GM18511 (cell line): ENCODE measurements at regions not wholly inside any gene's neighbourhood (a gene's known extent, or its start where the extent isn't known, plus 50 kb on each side); places are given as distances from the start of the nearest gene placed in this dataset.

Experiments
- ATAC-seq: cut with Tn5 transposase; IDR thresholded peaks from one replicate; pipeline ENCODE4 v1.9.1; 2021; ENCODE audit warnings: mild to moderate bottlenecking, moderate library complexity; ENCODE audit not compliant: unreplicated experiment

DNA sequence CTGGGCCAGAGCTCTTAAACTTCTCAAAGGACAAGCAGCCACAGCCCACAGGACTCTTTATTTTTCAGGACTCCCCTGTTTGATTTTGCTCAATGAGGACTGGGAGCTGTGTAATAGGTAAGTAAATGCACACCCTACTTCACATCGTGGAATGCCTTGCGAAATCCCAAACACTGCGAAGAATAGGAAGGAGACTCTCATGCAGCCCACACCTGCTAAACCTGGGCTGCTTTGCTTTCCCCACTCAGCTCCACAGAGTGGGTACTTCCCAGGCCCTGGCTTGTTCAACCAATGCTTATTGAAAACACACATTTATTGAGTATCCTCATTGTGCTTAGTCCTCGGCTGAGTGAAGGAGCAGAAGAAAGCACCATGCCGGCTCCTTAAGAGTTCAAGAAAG is 103.3 kb upstream of the FSTL4 start:
- no peak for ATAC-seq

DNA sequence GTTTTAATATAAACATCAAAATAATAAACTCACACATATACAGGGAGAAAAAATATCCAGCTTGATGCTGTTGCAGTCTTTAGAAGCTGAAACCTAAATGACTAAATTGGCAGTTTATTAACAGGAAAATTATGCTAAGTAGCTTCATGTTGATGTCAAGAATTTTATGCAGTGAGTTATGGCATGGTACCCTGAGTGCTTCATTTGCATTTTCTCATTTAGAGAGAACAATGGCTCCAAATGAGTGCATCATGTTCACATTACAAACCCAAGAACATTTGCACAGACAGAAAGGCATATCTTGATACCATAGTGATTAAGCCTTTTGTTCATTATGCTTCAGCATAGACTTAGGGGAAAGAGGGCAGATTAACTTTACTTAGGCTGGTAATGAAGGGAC is 102.9 kb upstream of the FSTL4 start:
- no peak for ATAC-seq

DNA sequence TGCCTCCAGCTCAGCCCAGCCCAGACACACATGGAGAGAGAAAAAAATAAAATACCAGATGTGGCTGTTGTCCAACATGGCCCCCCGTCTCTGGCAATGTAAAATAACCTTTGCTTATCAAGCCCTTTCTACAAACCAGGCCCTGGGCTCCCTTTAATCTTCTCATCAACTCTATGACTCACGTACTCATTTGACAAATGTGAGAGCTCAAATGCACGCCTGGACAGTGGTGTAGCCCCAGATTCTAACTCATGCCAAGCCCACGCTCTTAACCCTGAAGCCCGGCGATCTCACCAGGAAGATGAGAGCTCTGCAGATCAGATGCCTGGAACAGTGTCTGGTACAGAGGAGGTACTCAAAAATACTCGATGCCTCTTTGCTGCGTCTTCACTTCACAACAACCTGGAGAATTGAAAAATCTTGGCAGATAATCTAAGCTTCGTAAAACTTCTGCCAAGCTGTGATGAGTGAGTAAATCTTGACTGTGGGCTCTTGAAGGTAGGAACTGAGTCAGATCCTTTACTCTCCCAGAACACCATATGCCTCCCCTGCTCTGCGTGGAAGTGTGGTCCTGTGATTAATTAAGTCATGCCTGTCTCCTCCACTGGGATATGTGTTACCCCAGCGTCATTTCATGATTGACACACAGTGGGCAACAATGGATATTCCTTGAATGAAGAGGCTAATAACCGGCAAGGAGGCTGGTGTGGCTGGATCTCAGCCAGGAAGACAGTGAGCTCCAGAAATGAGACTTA is 102.0 kb upstream of the FSTL4 start:
- ATAC-seq = no peak

DNA sequence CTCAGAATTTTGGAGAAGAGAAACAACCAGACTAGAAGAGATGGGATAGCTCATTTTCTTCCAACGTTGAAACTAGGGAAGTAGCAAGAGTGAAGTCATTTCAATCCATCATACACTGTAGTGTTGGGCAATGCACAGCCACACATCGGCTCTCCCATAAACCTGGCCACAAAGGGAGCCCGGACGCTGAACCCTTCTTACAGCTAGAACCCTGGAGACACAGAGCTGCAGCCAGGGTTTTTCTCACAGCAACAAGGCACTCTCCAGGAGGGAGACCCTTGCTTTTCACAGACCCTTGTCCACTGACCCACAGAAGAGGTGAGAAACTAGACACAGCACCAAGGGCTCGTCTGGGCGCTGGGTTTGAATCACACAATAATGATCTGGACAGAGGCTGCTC is 101.4 kb upstream of the FSTL4 start:
- ATAC-seq = no peak

DNA sequence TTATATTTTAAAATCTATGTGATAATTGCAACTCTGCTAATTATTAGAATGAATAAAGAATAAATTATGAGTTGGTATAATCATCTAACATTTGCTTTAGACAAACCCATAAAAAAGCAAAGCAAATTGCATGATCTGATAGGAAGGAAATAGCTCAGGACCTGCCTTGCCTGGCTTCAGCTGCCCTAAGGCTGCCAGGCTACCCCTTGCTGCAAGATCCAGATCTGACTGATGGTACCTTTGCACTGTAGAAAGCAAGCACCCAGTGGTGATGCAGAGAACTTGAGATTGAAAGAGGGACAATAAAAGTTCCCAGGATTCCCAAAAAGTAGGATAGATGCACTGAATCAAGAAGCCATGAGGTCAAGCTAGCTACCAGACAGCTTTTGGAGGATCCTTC is 100.9 kb upstream of the FSTL4 start:
- ATAC-seq = no peak

DNA sequence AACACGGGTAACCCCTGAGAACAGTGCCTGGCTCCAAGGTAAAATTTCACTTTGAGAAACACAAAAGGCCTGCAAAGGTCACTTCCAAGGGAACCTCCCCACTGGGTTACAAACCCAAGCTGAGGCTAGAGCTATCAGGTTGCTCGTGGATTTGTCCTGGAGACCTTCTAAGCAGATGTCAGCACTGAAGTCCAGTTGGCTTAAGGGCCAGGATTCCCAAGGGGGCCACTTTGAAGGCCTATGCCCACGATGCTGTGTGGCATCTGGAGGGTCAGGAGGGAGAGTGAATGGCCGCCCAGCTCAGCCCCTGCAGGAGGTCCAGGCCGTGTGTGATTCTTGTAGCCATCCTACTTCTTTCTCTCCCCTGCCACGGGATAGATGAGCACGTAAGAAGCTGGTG is 100.2 kb upstream of the FSTL4 start:
- ATAC-seq = no peak

DNA sequence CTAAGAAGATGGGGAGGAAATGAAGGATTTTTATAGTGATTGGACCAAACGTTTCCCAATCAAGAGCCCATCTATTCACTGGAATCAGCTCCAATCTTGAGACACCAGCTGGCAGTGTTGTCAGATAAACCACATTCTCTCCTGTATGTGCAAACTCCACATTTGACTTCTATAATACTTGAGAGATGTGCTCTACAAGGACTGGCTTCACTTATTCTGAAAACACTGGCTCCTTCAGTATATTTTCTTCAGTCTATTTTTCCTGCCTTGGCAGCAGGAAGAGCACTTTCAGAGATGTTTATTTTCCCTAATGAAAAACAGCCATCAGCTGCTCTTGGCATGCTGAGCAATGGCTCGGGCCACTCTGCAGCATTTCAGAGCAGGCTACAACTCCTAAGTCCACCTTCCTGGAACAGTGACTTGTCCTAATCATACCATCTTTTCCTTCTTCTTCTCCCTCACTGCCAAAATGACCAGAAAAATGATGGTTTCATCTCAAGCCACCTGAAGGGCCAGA is 96.9 kb upstream of the FSTL4 start:
- ATAC-seq = no peak

DNA sequence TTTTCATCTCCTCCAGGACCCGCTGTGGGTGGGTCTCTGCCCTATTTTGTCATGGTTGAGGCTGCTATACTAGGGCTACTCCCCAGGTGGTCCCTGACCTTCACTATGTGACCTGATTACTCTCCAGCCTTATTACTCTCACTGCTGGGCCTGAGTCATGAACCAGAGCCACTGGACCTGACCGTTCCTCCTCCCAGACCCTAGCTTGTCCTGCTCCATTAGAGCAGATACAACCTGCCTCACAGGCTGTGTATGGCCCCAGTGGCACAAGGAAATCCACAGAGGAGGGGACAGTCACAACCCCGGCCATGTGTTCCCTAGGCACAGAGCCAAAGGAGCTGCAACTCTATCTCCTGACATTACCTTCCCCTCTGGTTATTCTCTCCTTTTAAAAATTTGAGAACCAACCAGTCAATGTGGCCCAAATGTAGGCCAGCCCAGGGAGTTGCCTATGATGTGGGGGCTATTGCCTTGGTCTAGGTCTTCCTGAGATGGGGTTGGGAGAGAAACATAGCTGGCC is 96.0 kb upstream of the FSTL4 start:
- ATAC-seq = no peak

DNA sequence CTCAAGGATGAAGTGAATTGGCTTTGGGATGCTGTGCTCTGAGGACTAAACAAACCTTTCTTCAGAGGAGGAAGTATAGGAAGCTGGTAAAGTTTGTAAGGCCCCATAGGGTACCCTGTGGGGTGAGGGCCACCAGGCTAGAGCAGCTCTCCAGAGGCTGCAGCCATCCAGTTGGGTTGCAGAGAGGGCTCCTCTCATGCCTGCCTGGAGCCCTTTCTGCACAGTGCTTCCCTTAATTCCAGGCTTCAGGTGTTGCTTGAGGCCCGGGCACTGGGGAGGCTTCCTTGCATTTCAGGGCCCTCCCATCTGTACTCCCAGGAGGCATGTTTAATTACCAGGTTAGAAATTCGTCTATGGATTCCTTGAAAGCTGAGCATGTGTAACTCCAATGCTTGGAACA is 95.3 kb upstream of the FSTL4 start:
- ATAC-seq = no peak

DNA sequence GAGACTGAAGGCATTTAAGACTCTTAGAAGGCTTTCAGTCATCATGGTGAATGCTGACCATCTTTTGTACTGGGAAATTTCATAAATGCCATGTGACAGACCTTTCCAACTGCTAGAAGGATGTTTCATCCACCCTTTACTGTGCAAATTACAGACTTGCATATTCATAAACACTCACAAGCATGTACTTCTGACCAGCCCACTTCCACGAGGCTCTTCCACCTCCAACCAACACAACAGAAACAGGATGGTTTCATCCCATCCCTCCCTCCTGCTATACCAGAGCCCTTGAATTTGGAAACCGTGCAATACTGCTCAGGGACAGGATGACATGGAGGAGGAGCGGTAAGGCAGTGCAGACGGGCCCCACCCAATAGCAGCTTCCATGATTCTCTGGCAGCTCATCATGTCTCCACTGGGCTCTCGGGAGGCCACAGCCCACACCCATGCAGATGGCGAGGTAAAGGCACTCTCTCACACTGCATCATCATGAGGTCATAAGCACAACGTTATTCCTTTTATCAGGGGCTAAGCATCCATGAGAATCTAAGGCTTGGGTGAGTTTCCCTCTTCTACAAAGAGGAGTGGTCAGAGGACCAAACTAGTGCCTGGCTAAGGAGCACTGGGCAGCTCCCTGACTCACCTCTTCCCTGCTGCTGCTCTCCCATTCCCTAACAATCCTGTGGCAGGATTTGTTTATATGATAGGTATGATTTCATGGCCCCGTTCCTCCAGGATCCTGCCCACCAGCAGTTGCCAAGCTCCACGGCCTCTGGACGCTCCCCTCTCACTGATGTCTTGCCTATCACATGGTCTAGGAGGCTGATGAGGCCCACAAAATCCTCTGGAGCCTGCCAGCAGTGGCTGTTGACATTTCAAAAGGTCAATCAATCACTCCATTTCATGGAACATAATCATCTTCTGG is 94.4 kb upstream of the FSTL4 start:
- no peak for ATAC-seq

DNA sequence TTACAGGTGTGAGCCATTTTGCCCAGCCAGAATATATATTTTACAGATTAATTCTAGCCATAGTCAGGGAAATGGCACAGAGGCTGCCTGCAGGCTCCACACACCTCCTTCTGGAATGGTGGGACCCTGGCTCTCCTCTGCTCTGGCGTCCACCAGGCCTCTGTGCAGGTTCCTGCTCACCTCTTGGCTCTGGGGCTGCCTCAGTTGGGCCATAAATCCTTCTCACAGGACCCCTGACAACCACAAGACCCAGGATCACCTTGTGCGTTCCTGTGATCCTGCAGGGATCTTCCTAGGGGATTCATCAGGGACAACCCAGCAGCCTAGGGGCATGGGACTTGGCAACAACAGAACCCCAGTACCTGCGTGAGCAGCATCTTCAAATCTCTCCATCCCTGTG is 93.0 kb upstream of the FSTL4 start:
- ATAC-seq = no peak

DNA sequence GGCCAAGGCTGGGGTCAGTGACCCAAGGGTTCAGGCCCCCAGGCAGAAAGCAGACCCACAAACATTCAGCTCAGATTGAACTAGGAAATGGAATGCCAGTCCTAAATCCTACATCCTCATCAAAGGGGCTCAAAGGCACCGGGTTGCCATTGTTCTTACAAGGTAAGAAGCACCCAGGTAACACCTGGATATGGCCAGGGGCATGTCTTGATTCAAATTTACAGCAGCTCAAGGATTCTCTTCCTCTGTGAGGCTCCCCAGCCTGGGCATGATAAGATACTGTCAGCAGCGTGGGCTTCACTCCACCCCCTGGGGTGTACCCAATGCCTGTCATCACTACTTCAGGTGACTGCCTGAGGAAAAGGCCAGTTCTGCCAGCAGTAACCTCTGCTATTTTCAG is 92.1 kb upstream of the FSTL4 start:
- no peak for ATAC-seq

DNA sequence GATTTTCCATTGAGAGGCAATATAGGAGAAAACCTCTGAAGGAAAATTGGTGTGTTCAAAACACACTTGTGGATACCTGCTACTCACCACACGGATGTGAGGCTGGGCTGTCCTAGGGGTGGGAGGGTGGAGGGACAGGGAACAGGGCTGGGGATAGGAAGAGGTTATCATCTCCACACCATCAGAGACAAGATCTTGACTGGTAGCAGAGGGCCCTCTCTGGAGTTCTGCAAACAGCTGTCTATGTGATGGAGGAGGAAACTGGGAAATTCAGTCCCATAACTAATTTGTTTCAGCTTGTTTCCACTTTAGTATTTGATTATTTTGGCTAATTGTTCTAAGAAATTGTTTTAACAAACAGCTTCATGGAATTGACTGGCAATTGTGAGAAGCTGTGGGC is 91.6 kb upstream of the FSTL4 start:
- no peak for ATAC-seq

DNA sequence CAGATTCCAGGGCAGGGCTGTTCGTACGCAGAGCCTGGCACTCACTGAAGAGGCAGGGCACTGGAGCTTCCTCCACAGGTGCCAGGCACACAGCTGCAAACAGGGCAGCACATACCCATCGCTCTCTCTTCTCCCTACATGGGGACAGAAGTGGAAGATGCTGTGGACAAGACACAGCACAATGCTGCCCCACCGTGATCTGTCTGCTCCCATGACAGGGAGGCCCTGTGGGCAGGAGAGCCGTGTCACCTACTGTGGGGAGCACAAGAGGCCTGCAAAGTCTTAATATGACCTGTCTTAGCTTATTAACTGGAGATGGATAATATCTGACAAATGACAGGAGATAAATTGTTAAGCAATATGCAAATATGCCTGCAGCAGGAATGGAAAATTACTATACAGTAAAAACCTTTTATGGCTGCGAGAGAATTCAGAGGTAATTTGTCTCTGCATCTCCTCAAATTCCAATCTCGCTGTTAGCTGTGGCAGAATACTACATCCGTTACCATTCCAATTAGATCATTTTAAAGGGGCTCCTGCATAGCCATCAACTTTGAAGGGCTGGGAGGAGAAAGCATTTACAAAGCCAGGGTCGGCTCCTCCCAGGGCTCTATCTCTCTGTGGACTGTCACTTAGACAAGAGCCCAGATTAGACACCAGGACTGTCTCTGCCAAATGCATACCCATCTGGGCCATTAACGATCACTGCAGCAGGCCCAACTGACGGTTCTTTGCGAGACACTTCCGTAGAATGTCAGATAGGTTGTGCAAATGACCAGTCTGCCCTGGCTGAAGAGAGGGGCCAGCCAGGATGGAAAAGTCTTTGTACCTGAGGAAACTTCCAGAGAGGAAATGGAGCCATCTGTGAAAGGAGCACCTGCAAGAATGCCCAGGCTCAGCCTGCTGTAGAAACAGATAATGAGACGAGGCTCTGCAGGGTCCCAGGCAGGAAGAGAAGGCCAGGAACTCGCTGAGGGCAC is 90.7 kb upstream of the FSTL4 start:
- no peak for ATAC-seq

DNA sequence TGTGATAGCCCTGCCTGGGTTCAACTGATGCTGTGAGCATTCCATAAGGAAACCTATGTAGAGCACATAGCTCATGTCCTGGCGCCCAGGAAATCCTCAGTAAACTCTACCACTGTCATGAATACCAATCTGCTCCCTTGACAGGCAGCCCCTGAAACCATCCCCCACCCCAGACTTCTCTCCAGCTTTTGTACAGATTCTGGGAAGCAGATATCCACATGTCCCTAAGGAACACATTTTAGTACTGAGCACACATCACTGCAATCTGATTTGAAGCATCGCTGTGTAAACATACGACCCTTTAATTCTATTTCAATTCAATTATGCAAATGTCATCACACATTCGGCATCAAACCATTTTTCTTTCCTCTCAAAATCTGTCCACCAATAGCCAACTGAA is 89.5 kb upstream of the FSTL4 start:
- ATAC-seq = no peak

DNA sequence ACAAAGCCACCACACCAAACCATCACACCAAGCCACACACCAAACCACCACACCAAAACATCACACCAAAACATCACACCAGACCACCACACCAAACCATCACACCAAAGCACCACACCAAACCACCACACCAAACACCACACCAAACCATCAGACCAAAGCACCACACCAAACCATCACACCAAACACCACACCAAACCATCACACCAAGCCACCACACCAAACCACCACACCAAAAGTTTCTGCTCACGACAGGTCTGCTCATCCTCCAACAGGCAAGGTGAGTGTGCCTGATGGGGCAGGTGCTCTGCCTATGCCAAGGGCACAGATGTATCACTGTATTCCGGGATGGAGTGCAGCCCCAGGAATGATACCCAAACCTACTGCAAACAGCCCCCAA is 87.9 kb upstream of the FSTL4 start:
- ATAC-seq = no peak

DNA sequence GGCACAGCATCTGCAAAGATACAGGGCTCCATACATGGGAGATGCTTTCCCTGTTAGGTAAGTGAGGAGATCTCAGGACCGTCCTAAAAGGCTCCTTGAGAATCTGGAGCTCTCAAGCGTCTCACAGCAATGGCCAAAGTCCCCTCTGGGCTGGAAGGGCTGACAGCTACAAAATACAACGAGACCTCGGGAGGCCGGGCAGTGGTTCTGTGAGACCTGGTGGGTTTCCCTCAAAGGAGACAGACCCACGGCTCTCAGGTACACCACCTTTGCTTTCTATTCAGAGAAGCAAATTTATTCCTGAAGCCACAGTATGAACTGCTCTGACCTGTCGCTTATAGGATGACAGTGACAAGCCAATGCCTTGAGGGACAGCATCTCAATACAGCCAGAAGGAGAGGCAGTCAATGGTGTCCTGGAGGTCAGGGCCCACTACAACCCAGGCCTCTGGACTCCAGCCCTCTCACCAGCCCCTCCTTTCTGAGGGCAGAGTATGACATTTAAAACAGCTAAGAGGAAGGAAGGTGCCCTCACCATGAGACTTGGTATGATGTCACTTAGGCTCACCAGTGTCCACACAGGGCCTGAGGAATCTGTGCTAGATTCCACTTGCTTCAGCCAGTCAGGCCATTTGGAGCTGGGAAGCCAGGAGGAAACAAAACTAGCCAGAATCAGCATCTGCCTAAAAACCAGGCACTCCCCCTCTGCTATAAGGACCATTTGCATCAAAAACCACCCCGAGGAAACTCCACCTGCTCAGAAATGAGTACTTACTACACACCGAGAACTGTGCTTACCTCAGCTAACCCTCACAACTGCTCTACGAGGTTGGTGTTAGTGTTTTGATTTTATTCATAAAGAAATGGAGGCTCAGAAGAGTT is 86.5 kb upstream of the FSTL4 start:
- peak; percentile 73 for ATAC-seq

DNA sequence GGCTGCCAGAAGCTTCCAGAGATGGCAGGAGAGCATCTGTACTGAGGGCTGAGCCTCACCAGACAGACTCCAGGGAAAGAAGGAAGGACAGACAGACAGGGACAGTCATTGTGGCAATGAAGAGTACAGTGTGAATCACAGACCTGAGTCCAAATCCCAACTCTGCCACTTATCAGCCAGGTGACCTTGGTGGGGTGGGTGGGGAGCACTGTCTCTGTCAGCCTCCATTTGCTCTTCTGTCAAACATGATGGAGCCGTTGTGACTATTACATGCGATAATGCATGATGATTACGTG is 85.9 kb upstream of the FSTL4 start:
- no peak for ATAC-seq

DNA sequence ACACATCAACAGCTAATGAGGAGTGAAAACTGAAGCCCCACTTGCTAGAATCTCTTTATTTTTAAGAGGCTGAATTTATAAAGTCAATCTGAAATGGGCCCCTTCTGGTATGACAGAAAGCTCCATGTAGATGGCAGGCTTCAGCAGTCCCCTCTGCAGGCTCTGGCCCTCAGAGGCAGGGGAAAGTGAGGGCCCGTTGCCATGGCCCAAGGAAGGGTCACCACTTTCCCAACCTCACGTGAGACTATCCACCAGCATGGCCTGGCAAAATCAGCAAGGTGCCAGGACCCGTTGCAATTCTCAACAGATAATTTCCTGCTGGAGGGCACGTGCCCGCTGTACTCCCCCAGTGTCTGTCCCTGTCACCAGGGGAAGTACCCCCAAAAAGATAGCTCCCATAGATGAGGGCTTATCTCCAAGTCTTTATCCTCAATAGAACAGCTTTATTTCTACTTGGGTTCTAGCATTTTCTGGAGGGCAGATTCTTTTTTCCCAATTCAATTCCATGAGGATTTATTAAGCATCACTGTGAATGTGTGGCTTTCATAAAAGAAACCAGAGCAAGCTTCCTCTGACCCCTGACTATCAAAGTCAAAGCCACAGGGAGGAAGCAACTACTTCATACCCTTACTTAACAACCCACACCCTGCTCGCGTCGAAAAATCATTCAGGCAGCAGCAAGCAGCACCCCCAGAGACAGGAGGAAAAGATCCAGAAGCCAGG is 85.4 kb upstream of the FSTL4 start:
- ATAC-seq = no peak
